K562 (cell line): ENCODE measurements at regions not wholly inside any gene's neighbourhood (a gene's known extent, or its start where the extent isn't known, plus 50 kb on each side); places are given as distances from the start of the nearest gene placed in this dataset.
"Not testable (repeated sequence)": the region's sequence is repeated elsewhere in the genome, so short reads cannot be mapped to it uniquely, and the experiment has no call there.

Experiments
- ATF3 ChIP-seq, 2 experiments: fragments of 450-650 bp in 1 of 2; sonication (generic) in 1 of 2; formaldehyde crosslinking in 1 of 2; IDR thresholded peaks in 1 of 2; conservative IDR thresholded peaks in 1 of 2; 2 replicates each; pipeline versions ENCODE4 v1.6.1 to v1.8.1; 2016 to 2023; ENCODE audit warnings: mild to moderate bottlenecking in 2 of 2, moderate library complexity in 2 of 2, inconsistent platforms in 1 of 2, missing genetic modification reagents in 1 of 2
- CTCF ChIP-seq, 3 experiments: IDR thresholded peaks in 2 of 3; conservative IDR thresholded peaks in 1 of 3; 2 replicates each; pipeline ENCODE4 v1.5.1; 2011 to 2012; ENCODE audit warnings: low read length in 3 of 3, mild to moderate bottlenecking in 3 of 3, control low read depth in 2 of 3, improper control_type of control experiment in 1 of 3, inconsistent platforms in 1 of 3, low read depth in 1 of 3, mixed read lengths in 1 of 3, moderate library complexity in 1 of 3; ENCODE audit not compliant: insufficient read depth in 2 of 3
- POLR2A ChIP-seq: fragments of 450-650 bp; conservative IDR thresholded peaks from 2 replicates; pipeline ENCODE4 v1.6.1; 2016
- TAF1 ChIP-seq: IDR thresholded peaks from 2 replicates; pipeline ENCODE4 v1.6.1; 2011; ENCODE audit warnings: mild to moderate bottlenecking, low read length, moderate library complexity; ENCODE audit not compliant: insufficient read depth, control insufficient read depth, severe bottlenecking; ENCODE audit errors: extremely low read depth
- XRCC5 ChIP-seq: fragments of 200-400 bp; formaldehyde crosslinking; IDR thresholded peaks from 2 replicates; pipeline ENCODE4 v1.6.1; 2017; ENCODE audit warnings: low read depth, mild to moderate bottlenecking, low read length
- ZNF354B ChIP-seq: fragments of 250-450 bp; sonication (Bioruptor Pico); IDR thresholded peaks from 2 replicates; pipeline ENCODE4 v1.4.0; 2020

GRCh38 chr7:66489065-66489464, 139.6 kb upstream of the KCTD7 start:
- TF ChIP-seq XRCC5; POLR2A; ZNF354B; CTCF (IDR thresholded peaks at IDR 0.05 in 2 of 3, conservative IDR thresholded peaks at IDR 0.05 in 1 of 3; ENCODE audit: insufficient read depth in 2 of 3, low read depth in 1 of 3, low read length in 3 of 3); ATF3 (IDR thresholded peaks at IDR 0.05); ATF3 (CRISPR knock-in tag; conservative IDR thresholded peaks at IDR 0.05); TAF1: not testable (repeated sequence)
